ENCODE measurements at regions not wholly inside any gene's neighbourhood (a gene's known extent, or its start where the extent isn't known, plus 50 kb on each side); places are given as distances from the start of the nearest gene placed in this dataset.

DNA sequence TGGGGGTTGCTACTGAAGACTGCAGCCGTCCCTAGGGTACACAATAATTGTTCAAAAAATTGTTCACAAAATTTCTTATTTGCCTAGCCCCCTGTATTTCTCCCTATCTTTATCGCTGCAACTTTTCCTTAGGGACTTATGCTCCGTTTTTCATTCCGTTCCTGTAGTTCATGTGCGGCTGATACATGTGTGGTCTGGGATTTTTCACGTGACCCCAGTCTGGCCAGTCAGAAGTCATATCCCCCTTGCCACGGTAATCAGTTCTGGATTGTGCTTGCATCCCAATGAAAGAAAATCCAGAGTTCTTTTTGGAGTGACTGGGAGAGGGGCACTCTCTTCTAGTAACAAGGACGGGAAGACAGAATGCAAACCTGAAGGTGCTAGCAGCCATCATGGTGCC, 610.7 kb upstream of the C16orf82 start:
- TF ChIP-seq CTCF (IDR thresholded peaks at IDR 0.05) (no peak), POLR2A (IDR thresholded peaks at IDR 0.05) (no peak)
